Liver (tissue), 3 donors: ENCODE measurements at regions not wholly inside any gene's neighbourhood (a gene's known extent, or its start where the extent isn't known, plus 50 kb on each side); places are given as distances from the start of the nearest gene placed in this dataset.

Experiments
- ATF3 ChIP-seq: IDR thresholded peaks from 2 replicates; pipeline ENCODE4 v1.6.1; 2016; ENCODE audit warnings: antibody characterized with exemption
- CTCF ChIP-seq: fragments of 150-350 bp; IDR thresholded peaks from 2 replicates; pipeline ENCODE4 v1.5.1; 2017; ENCODE audit warnings: improper control_type of control experiment, low read depth, low read length; ENCODE audit not compliant: missing input control
- MAX ChIP-seq: IDR thresholded peaks from 2 replicates; pipeline ENCODE4 v1.6.1; 2016; ENCODE audit warnings: antibody characterized with exemption
- RAD21 ChIP-seq, 2 donors: IDR thresholded peaks; 2 replicates each; pipeline ENCODE4 v1.6.1; 2016; ENCODE audit warnings: antibody characterized with exemption in 2 of 2, mild to moderate bottlenecking in 2 of 2
- TAF1 ChIP-seq: conservative IDR thresholded peaks from 2 replicates; pipeline ENCODE4 v1.6.1; 2016; ENCODE audit warnings: antibody characterized with exemption, mild to moderate bottlenecking
- donor health status: healthy.
- donor health status: healthy.

GRCh38 chr5:4384649-4385048 lies 755.5 kb upstream of the ADAMTS16 start:
- TF ChIP-seq CTCF (no peak), MAX (no peak), ATF3 (no peak), TAF1 (no peak), RAD21 (IDR thresholded peaks at IDR 0.05) (no peak)
